GM12892 (cell line): ENCODE measurements at regions not wholly inside any gene's neighbourhood (a gene's known extent, or its start where the extent isn't known, plus 50 kb on each side); places are given as distances from the start of the nearest gene placed in this dataset.

ENCODE experiments used
- POLR2A ChIP-seq: IDR thresholded peaks from 2 replicates; pipeline ENCODE4 v1.6.1; 2011; ENCODE audit warnings: low read depth, low read length, control low read depth
- POLR2AphosphoS5 ChIP-seq: IDR thresholded peaks from 2 replicates; pipeline ENCODE4 v1.6.1; 2011; ENCODE audit warnings: low read depth, low read length, control low read depth

GRCh38 chr2:21326152-21326551 is 202.4 kb downstream of the TDRD15 start:
- TF ChIP-seq POLR2A (no peak), POLR2AphosphoS5 (no peak)
